Ishikawa (cell line): ENCODE measurements at regions not wholly inside any gene's neighbourhood (a gene's known extent, or its start where the extent isn't known, plus 50 kb on each side); places are given as distances from the start of the nearest gene placed in this dataset.

ENCODE experiments used
- CREB1 ChIP-seq: IDR thresholded peaks from 2 replicates; pipeline ENCODE4 v1.6.1; 2012; ENCODE audit warnings: low read depth
- EP300 ChIP-seq: IDR thresholded peaks from 2 replicates; pipeline ENCODE4 v1.6.1; 2012; ENCODE audit warnings: borderline replicate concordance
- MAX ChIP-seq: IDR thresholded peaks from 2 replicates; pipeline ENCODE4 v1.6.1; 2012
- YY1 ChIP-seq: IDR thresholded peaks from 2 replicates; pipeline ENCODE4 v1.6.1; 2012; ENCODE audit warnings: low read depth

DNA sequence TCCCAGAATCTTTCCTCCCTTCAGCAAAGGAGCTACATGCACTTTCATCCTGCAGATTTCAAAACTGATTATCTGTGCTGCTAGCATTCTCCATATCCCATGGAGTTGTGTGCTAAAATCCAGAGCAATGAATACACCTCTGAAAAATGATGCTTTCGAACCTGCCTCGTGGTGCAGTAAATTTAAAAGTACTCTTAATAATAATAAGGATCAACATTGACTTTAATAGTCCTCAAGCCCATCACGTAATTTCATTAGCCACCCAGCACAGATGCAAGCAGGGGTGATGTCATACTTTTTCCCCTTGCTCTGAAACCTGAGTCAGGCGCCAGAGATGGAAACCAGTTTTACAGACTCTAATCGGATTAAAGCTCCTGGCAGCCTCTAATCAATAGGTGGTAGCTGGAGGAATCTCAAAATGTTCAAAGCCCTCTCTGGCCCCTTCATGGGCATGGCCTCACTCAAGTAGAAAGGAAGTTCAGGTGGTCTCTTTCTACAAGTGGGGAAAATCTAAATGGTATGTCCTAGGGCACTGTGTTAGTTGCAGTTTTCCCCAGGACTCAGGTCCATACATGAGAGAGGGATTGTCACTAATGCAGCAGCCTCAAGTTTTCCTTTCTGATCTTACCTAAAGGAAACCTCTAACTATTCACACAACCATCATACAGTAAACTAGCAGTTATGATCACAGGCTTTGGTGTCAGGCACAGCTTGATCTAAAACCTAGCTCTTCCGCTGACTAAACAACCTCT is 221.6 kb upstream of the SLC30A5 start:
- TF ChIP-seq CREB1 (no peak), EP300 (no peak), MAX (no peak), YY1 (no peak)
